ENCODE measurements at regions not wholly inside any gene's neighbourhood (a gene's known extent, or its start where the extent isn't known, plus 50 kb on each side); places are given as distances from the start of the nearest gene placed in this dataset.

DNA sequence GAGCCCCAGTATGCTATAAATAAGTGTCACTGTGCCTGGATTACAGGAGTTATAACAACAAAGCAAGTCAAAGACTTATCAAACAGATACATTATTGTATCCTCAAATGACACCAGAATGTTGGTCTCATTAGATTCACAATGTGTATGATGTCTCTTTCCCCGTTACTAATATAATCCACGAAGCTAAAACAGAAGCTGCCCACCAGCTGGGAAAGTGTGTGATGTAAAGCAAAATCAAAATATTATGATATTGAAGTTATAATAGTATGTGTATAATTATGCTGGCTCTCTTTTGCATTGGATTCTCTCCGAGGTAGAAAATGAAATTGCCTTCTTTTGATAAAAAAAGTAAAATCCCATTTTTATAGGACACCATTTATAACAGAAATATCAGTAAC lies 127.3 kb upstream of the MAN2A1 start:
- Histone ChIP-seq H3K4me1 (ENCODE audit: low read length) (no peaks in the 10 kb centered on the region), H3K36me3 (replicated peaks; ENCODE audit: low read depth, low read length) (no peaks in the 10 kb centered on the region), H3K4me3 (ENCODE audit: low read length) (no peak overlapping the region), H2AFZ (ENCODE audit: low read depth, low read length) (no peak overlapping the region), H3K4me2 (ENCODE audit: low read length) (no peak overlapping the region), H3K79me2 (ENCODE audit: low read length) (no peaks in the 10 kb centered on the region), H3K27me3 (ENCODE audit: low read depth, low read length) (no peaks in the 10 kb centered on the region), H3K9ac (ENCODE audit: low read length) (no peak overlapping the region), H3K9me3 (ENCODE audit: insufficient read depth, low read length) (no peaks in the 10 kb centered on the region), H3K27ac (ENCODE audit: low read length) (no peak overlapping the region), H4K20me1 (ENCODE audit: insufficient read depth, low read length) (no peaks in the 10 kb centered on the region)
- TF ChIP-seq CTCF (IDR thresholded peaks at IDR 0.05; ENCODE audit: low read depth, low read length) = no peak
- TF ChIP-seq EZH2phosphoT487 (IDR thresholded peaks at IDR 0.05; ENCODE audit: low read depth) = no peak

GRCh38 chr5:109561447-109561846 lies 128.3 kb upstream of the MAN2A1 start:
- Histone ChIP-seq H3K27ac (ENCODE audit: low read length) (no peak overlapping the region), H3K9ac (ENCODE audit: low read length) (no peak overlapping the region), H3K79me2 (ENCODE audit: low read length) (no peaks in the 10 kb centered on the region), H3K36me3 (replicated peaks; ENCODE audit: low read depth, low read length) (no peaks in the 10 kb centered on the region), H3K4me2 (ENCODE audit: low read length) (no peak overlapping the region), H3K9me3 (ENCODE audit: insufficient read depth, low read length) (no peaks in the 10 kb centered on the region), H3K4me3 (ENCODE audit: low read length) (no peak overlapping the region), H3K27me3 (ENCODE audit: low read depth, low read length) (no peaks in the 10 kb centered on the region), H3K4me1 (ENCODE audit: low read length) (no peaks in the 10 kb centered on the region), H4K20me1 (ENCODE audit: insufficient read depth, low read length) (no peaks in the 10 kb centered on the region), H2AFZ (ENCODE audit: low read depth, low read length) (no peak overlapping the region)
- no peak for TF ChIP-seq EZH2phosphoT487 (IDR thresholded peaks at IDR 0.05; ENCODE audit: low read depth)
- no peak for TF ChIP-seq CTCF (IDR thresholded peaks at IDR 0.05; ENCODE audit: low read depth, low read length)

DNA sequence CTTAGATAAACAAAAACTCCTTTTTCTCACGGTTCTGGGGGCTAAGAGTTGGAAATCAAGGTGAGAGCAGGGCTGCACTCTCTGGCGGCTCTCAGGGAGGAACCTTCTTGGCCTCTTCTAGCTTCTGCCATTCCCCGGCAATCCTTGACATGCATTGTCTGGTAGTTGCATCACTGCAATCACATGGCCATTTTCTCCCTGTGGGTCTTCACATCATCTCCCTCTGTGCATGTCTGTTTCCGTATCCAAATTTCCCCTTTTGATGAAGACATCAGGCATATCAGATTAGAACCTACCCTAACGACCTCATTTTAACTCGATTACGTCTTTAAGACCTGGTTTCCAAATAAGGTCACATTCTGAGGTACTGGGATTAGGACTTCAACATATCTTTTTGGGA lies 129.2 kb upstream of the MAN2A1 start:
- TF ChIP-seq EZH2phosphoT487 (IDR thresholded peaks at IDR 0.05; ENCODE audit: low read depth) (no peak), CTCF (IDR thresholded peaks at IDR 0.05; ENCODE audit: low read depth, low read length) (no peak)
- Histone ChIP-seq H3K79me2 (ENCODE audit: low read length) (no peaks in the 10 kb centered on the region), H3K27ac (ENCODE audit: low read length) (no peak overlapping the region), H2AFZ (ENCODE audit: low read depth, low read length) (no peak overlapping the region), H3K9me3 (ENCODE audit: insufficient read depth, low read length) (no peaks in the 10 kb centered on the region), H3K4me1 (ENCODE audit: low read length) (no peaks in the 10 kb centered on the region), H4K20me1 (ENCODE audit: insufficient read depth, low read length) (no peaks in the 10 kb centered on the region), H3K9ac (ENCODE audit: low read length) (no peak overlapping the region), H3K27me3 (ENCODE audit: low read depth, low read length) (no peaks in the 10 kb centered on the region), H3K36me3 (replicated peaks; ENCODE audit: low read depth, low read length) (no peaks in the 10 kb centered on the region), H3K4me3 (ENCODE audit: low read length) (no peak overlapping the region), H3K4me2 (ENCODE audit: low read length) (no peak overlapping the region)

DNA sequence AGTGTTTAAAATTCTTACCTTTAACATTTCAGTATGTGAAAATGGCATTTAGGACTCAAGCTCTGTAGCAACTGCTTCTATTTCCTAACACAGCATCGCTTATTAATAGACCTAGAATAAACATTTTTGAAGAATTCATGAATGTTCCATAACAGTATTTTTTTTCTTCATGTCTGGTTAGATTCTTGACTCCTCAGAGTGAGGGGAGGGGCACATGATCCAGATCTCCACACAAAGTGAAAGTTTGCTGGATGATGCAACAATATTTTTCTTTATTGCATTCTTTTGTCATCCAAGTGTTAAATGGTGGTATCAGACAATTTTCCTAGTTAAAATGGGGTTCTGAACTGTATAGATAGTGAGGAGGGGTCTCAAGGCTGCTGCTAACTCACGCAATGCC lies 130.8 kb upstream of the MAN2A1 start:
- Histone ChIP-seq H3K4me2 (ENCODE audit: low read length) (no peak overlapping the region), H3K27me3 (ENCODE audit: low read depth, low read length) (no peaks in the 10 kb centered on the region), H3K79me2 (ENCODE audit: low read length) (no peaks in the 10 kb centered on the region), H3K4me1 (ENCODE audit: low read length) (no peaks in the 10 kb centered on the region), H3K36me3 (replicated peaks; ENCODE audit: low read depth, low read length) (peaks cover 3% of the 10 kb centered on the region), H3K4me3 (ENCODE audit: low read length) (no peak overlapping the region), H2AFZ (ENCODE audit: low read depth, low read length) (no peak overlapping the region), H3K9me3 (ENCODE audit: insufficient read depth, low read length) (0 out of 2 replicates have a peak, but pooled peaks cover 3% of the 10 kb centered on the region), H3K9ac (ENCODE audit: low read length) (no peak overlapping the region), H4K20me1 (ENCODE audit: insufficient read depth, low read length) (no peaks in the 10 kb centered on the region), H3K27ac (ENCODE audit: low read length) (no peak overlapping the region)
- no peak for TF ChIP-seq EZH2phosphoT487 (IDR thresholded peaks at IDR 0.05; ENCODE audit: low read depth)
- no peak for TF ChIP-seq CTCF (IDR thresholded peaks at IDR 0.05; ENCODE audit: low read depth, low read length)
